GM10248 (cell line): ENCODE measurements at regions not wholly inside any gene's neighbourhood (a gene's known extent, or its start where the extent isn't known, plus 50 kb on each side); places are given as distances from the start of the nearest gene placed in this dataset.

ENCODE experiments used
- CTCF ChIA-PET: fragments of 300-600 bp; sonication (Branson Sonifier 250); formaldehyde crosslinking; extraction: SDS; loops from one replicate; lab custom pipeline; 2021; ENCODE audit warnings: antibody characterized with exemption; lab: Yijun Ruan, JAX
- POLR2A ChIA-PET: fragments of 350-650 bp; sonication (Branson Sonifier 250); formaldehyde crosslinking; extraction: SDS; loops from one replicate; lab custom pipeline; 2020; ENCODE audit warnings: antibody characterized with exemption; lab: Yijun Ruan, JAX
- DNase-seq: peaks from one replicate; pipeline ENCODE4 v3.0.0; 2012; ENCODE audit errors: extremely low spot score
- TF ChIP-seq, protein P1 (sequence below): IDR thresholded peaks from 2 replicates; pipeline ENCODE4 v1.5.1; 2012; ENCODE audit warnings: mild to moderate bottlenecking, low read depth; ENCODE audit errors: extremely low read depth, missing control alignments, control extremely low read depth

GRCh38 chr1:221170171-221170570 lies 290.9 kb downstream of the HLX start:
- TF ChIP-seq, protein P1, sequence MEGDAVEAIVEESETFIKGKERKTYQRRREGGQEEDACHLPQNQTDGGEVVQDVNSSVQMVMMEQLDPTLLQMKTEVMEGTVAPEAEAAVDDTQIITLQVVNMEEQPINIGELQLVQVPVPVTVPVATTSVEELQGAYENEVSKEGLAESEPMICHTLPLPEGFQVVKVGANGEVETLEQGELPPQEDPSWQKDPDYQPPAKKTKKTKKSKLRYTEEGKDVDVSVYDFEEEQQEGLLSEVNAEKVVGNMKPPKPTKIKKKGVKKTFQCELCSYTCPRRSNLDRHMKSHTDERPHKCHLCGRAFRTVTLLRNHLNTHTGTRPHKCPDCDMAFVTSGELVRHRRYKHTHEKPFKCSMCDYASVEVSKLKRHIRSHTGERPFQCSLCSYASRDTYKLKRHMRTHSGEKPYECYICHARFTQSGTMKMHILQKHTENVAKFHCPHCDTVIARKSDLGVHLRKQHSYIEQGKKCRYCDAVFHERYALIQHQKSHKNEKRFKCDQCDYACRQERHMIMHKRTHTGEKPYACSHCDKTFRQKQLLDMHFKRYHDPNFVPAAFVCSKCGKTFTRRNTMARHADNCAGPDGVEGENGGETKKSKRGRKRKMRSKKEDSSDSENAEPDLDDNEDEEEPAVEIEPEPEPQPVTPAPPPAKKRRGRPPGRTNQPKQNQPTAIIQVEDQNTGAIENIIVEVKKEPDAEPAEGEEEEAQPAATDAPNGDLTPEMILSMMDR, result no peak
- POLR2A ChIA-PET, result no interaction called here
- DNase-seq, result no peak
- CTCF ChIA-PET, result interaction anchor here (1.2 kb wide), 1 partner anchor 9 kb away, joined by 3 read pairs; no protein-coding TSS in a partner anchor

- DNase-seq, result no peak
- TF ChIP-seq, protein P1, result no peak
- ChIA-PET POLR2A (no interaction called here), CTCF (interaction anchor here (0.7 kb wide), 1 partner anchor 10 kb away, joined by 4 read pairs; no protein-coding TSS in a partner anchor)
Observed at GRCh38 chr1:221171768-221172167, 292.5 kb downstream of the HLX start.

DNA sequence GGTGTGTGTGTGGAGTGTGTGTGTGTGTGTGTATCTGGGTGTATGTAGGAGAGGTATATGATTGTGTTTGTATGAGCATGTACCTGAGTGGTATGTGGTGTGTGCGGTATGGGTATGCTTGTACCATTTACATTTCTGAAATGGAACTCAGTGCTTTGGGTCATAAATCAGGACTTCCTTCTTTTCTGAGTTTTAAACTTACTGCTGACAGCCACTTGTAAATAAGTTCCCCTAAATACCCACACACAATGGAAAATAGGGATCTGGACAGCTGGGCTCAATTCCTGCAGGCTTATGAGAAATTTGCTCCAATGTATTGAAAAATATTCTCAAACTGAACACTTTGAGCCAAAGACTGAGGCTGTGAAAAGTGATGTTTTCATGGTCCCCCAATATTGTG lies 293.6 kb downstream of the HLX start:
- TF ChIP-seq, protein P1, result no peak
- ChIA-PET CTCF (no interaction called here), POLR2A (no interaction called here)
- DNase-seq, result no peak

DNA sequence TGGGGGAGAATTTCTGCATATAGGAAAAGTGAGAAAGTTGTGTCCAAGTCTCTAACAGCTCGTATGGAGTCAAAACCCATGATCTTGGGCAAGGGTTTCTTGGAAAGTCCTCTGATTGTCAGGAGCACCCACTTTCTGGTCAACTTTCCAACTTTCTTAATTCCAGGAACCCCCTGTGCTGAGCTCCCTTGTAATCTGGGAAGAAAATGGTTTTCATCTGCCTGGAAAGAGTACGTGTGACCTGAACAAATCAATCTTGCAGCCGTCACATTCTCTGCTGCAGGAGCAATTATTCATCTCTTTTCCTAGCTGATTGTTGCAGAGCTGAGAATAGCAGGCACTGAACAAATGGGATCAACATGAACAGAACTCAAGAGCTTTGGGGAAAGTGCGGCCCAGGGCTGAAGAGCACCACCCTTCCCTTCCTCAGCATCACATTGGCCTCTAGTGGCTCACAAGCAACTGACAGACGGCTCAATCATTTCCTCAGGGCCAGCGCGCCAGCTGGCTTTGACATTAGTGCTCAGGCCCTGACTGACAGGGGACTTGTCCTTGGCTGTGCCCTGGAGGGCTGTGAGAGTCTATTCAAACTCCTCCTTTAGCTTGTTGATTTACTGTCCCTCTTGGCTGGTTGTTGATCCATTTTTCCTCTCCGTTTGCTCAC lies 295.2 kb downstream of the HLX start:
- no peak for DNase-seq
- POLR2A ChIA-PET, result no interaction called here
- TF ChIP-seq, protein P1, result no peak
- CTCF ChIA-PET, result interaction anchor here (1.0 to 1.7 kb wide), 4 partner anchors 18 to 40 kb away, joined by 3 to 6 read pairs (median 3); no protein-coding TSS in a partner anchor

- ChIA-PET POLR2A (no interaction called here), CTCF (interaction anchor here (1.3 to 1.7 kb wide), 3 partner anchors 9 to 28 kb away, joined by 3 to 6 read pairs (median 3); no protein-coding TSS in a partner anchor)
- TF ChIP-seq, protein P1, result no peak
- no peak for DNase-seq
Observed at GRCh38 chr1:221175249-221175648, 296.0 kb downstream of the HLX start.

GRCh38 chr1:221180704-221181368 lies 301.6 kb downstream of the HLX start:
- CTCF ChIA-PET, result interaction anchor here (1.3 kb wide), 1 partner anchor 267 kb away, joined by 3 read pairs; no protein-coding TSS in a partner anchor
- POLR2A ChIA-PET, result no interaction called here
- no peak for DNase-seq
- TF ChIP-seq, protein P1, result no peak
